Activated CD8-positive, alpha-beta T cell treated with anti-CD3 and anti-CD28 coated beads for 36 hours (primary cell): ENCODE measurements at regions not wholly inside any gene's neighbourhood (a gene's known extent, or its start where the extent isn't known, plus 50 kb on each side); places are given as distances from the start of the nearest gene placed in this dataset.

Source experiments
- ATAC-seq: fragments of 200-7000 bp; cut with Tn5 transposase; one replicate; pipeline ENCODE4 v1.10.0; 2021; ENCODE audit warnings: mild to moderate bottlenecking, moderate library complexity
- CTCF ChIA-PET: fragments of 350-600 bp; sonication (Branson Sonifier 250); formaldehyde crosslinking; loops from one replicate; lab custom pipeline; 2021; ENCODE audit warnings: antibody characterized with exemption; lab: Charles Lee
- POLR2A ChIA-PET: fragments of 350-600 bp; sonication (Branson Sonifier 250); formaldehyde crosslinking; loops from one replicate; lab custom pipeline; 2021; ENCODE audit warnings: antibody characterized with exemption; lab: Charles Lee
- DNase-seq: peaks from one replicate; pipeline ENCODE4 v3.0.0-alpha.2; 2020
- H3K27ac Mint-ChIP-seq: one replicate; pipeline ENCODE4 v1.8.0; 2021; ENCODE audit warnings: mild to moderate bottlenecking, mixed read lengths
- H3K27me3 Mint-ChIP-seq: one replicate; pipeline ENCODE4 v1.8.0; 2021; ENCODE audit warnings: mixed read lengths
- H3K36me3 Mint-ChIP-seq: one replicate; pipeline ENCODE4 v1.8.0; 2021; ENCODE audit warnings: low read depth, mixed read lengths
- H3K4me1 Mint-ChIP-seq: one replicate; pipeline ENCODE4 v1.8.0; 2021; ENCODE audit warnings: low read depth, mixed read lengths
- H3K4me3 Mint-ChIP-seq: one replicate; pipeline ENCODE4 v1.8.0; 2021; ENCODE audit warnings: mild to moderate bottlenecking, moderate library complexity, mixed read lengths
- H3K9me3 Mint-ChIP-seq: one replicate; pipeline ENCODE4 v1.8.0; 2021; ENCODE audit warnings: mixed read lengths
- intact Hi-C: fragments of 100-400 bp; cut with micrococcal nuclease; formaldehyde crosslinking; loops from one replicate; pipeline ENCODE4 v1.10.0; 2022
- TF ChIP-seq, protein P1 (sequence below): fragments of 200-600 bp; IDR thresholded peaks from one replicate; pipeline ENCODE4 v1.8.0; 2022; ENCODE audit warnings: antibody characterized with exemption, mild to moderate bottlenecking

GRCh38 chr5:60267907-60268306 lies 374.4 kb upstream of the PDE4D start:
- Mint-ChIP-seq H3K27me3 (no peaks in the 10 kb centered on the region), H3K36me3 (no peaks in the 10 kb centered on the region), H3K4me3 (no peak overlapping the region), H3K9me3 (no peaks in the 10 kb centered on the region), H3K27ac (no peak overlapping the region), H3K4me1 (no peaks in the 10 kb centered on the region)
- ATAC-seq (no peak), DNase-seq (no peak)
- POLR2A ChIA-PET: no interaction called here
- intact Hi-C loops: no loop called here
- TF ChIP-seq, protein P1, sequence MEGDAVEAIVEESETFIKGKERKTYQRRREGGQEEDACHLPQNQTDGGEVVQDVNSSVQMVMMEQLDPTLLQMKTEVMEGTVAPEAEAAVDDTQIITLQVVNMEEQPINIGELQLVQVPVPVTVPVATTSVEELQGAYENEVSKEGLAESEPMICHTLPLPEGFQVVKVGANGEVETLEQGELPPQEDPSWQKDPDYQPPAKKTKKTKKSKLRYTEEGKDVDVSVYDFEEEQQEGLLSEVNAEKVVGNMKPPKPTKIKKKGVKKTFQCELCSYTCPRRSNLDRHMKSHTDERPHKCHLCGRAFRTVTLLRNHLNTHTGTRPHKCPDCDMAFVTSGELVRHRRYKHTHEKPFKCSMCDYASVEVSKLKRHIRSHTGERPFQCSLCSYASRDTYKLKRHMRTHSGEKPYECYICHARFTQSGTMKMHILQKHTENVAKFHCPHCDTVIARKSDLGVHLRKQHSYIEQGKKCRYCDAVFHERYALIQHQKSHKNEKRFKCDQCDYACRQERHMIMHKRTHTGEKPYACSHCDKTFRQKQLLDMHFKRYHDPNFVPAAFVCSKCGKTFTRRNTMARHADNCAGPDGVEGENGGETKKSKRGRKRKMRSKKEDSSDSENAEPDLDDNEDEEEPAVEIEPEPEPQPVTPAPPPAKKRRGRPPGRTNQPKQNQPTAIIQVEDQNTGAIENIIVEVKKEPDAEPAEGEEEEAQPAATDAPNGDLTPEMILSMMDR: no peak
- CTCF ChIA-PET: no interaction called here

GRCh38 chr5:60263346-60263745 lies 369.8 kb upstream of the PDE4D start:
- H3K4me1 Mint-ChIP-seq: no peaks in the 10 kb centered on the region
- no peak overlapping the region for H3K27ac Mint-ChIP-seq
- ChIA-PET POLR2A (no interaction called here), CTCF (no interaction called here)
- ATAC-seq (no peak), DNase-seq (no peak)
- no peaks in the 10 kb centered on the region for H3K27me3 Mint-ChIP-seq
- TF ChIP-seq, protein P1: no peak
- H3K4me3 Mint-ChIP-seq: no peak overlapping the region
- intact Hi-C loops: no loop called here
- H3K36me3 Mint-ChIP-seq: no peaks in the 10 kb centered on the region
- no peaks in the 10 kb centered on the region for H3K9me3 Mint-ChIP-seq

- TF ChIP-seq, protein P1: no peak
- ChIA-PET CTCF (no interaction called here), POLR2A (no interaction called here)
- Mint-ChIP-seq H3K27ac (no peak overlapping the region), H3K36me3 (no peaks in the 10 kb centered on the region), H3K4me1 (no peaks in the 10 kb centered on the region), H3K27me3 (no peaks in the 10 kb centered on the region), H3K9me3 (no peaks in the 10 kb centered on the region), H3K4me3 (no peak overlapping the region)
- intact Hi-C loops: no loop called here
- ATAC-seq (no peak), DNase-seq (no peak)
Observed at GRCh38 chr5:60262576-60263295, 369.2 kb upstream of the PDE4D start.

DNA sequence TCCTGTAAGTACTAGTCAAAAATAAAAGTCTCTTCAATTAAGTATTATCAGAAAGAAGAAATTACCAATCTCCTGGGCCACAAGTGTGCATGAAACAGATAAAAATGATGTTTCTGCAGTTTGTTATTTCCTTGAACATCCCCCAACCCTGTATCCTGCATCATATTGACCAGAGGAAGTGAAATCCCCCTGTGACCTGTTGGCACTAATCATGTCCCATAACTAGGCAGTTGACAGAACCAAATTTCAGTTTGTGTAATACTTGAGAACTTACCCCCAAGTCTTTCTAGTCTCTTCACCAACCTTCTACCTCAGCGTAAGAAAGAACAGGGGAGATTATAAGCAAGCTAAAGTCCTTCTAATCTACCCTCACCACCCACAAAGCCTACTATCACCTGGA lies 368.2 kb upstream of the PDE4D start:
- H3K36me3 Mint-ChIP-seq: no peaks in the 10 kb centered on the region
- no peaks in the 10 kb centered on the region for H3K27me3 Mint-ChIP-seq
- no peak for DNase-seq
- CTCF ChIA-PET: no interaction called here
- no peak overlapping the region for H3K4me3 Mint-ChIP-seq
- TF ChIP-seq, protein P1: no peak
- intact Hi-C loops: no loop called here
- no peaks in the 10 kb centered on the region for H3K4me1 Mint-ChIP-seq
- no peaks in the 10 kb centered on the region for H3K9me3 Mint-ChIP-seq
- no peak for ATAC-seq
- no peak overlapping the region for H3K27ac Mint-ChIP-seq
- POLR2A ChIA-PET: no interaction called here

DNA sequence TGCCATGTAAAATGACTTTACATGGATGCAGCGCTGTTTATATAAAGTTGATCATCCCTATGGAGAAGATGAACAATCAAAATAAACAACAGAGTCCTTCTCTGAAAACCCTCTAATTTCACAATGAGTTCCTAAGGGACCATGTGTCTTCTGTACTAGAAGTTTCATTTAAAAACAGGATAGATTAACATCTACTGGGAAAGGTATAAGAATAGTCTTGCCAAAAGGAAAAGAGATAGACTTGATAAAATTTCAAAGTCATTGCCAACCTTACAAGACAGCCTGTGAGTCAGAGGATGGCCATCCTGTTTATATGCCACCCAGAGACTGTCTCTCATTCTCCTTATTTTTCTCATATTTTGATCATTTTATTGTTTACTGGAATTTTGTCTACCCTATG lies 367.1 kb upstream of the PDE4D start:
- TF ChIP-seq, protein P1: no peak
- ChIA-PET CTCF (no interaction called here), POLR2A (no interaction called here)
- Mint-ChIP-seq H3K27me3 (no peaks in the 10 kb centered on the region), H3K4me3 (no peak overlapping the region), H3K36me3 (no peaks in the 10 kb centered on the region), H3K9me3 (no peaks in the 10 kb centered on the region), H3K4me1 (no peaks in the 10 kb centered on the region), H3K27ac (no peak overlapping the region)
- intact Hi-C loops: no loop called here
- ATAC-seq (no peak), DNase-seq (no peak)
